ENCODE measurements at regions not wholly inside any gene's neighbourhood (a gene's known extent, or its start where the extent isn't known, plus 50 kb on each side); places are given as distances from the start of the nearest gene placed in this dataset.

GRCh38 chr4:44118971-44119680 lies 329.5 kb downstream of the KCTD8 start:
- no peak for DNase-seq (ENCODE audit: low read depth in 3 of 3)

DNA sequence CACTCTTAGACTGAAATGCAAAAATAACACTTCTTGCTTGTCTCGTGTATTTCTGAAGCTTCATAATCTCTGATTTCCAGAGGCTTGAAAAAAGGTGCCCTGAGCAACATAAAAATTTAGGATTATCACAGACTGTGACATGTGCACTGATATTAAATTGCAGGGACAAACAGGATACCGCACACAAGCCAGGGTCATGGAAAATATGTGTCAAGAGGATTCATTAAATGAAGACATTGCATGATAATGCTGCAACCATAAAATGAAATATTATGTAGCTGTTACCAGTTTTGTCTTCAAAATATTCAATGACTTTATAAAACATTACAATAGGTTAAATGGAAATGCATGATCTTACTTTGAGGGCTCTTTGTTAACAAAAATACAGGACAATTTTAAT lies 328.0 kb downstream of the KCTD8 start:
- no peak for DNase-seq (ENCODE audit: low read depth in 3 of 3)

- DNase-seq (ENCODE audit: low read depth in 3 of 3) = no peak
These were observed 327.4 kb downstream of the KCTD8 start for GRCh38 chr4:44121210-44121609.
